Daoy (cell line): ENCODE measurements at regions not wholly inside any gene's neighbourhood (a gene's known extent, or its start where the extent isn't known, plus 50 kb on each side); places are given as distances from the start of the nearest gene placed in this dataset.

Experiments used
- DNase-seq: peaks from one replicate; pipeline ENCODE4 v3.0.0-alpha.2; 2015; ENCODE audit warnings: low read depth

- DNase-seq = no peak
Measured at GRCh38 chr1:209420276-209420675, 163.2 kb upstream of the CAMK1G start.

- DNase-seq = peak; percentile 50
Measured at GRCh38 chr1:209421186-209421585, 162.3 kb upstream of the CAMK1G start.

- no peak for DNase-seq
Measured at GRCh38 chr1:209421978-209422680, 161.4 kb upstream of the CAMK1G start.

GRCh38 chr1:209425959-209426358, 157.6 kb upstream of the CAMK1G start:
- no peak for DNase-seq

- no peak for DNase-seq
Measured at GRCh38 chr1:209427277-209427676, 156.2 kb upstream of the CAMK1G start.

GRCh38 chr1:209427811-209428210, 155.7 kb upstream of the CAMK1G start:
- DNase-seq = no peak

GRCh38 chr1:209428241-209428921, 155.1 kb upstream of the CAMK1G start:
- DNase-seq = no peak

GRCh38 chr1:209429611-209430010, 153.9 kb upstream of the CAMK1G start:
- DNase-seq = no peak

- no peak for DNase-seq
Measured at GRCh38 chr1:209430107-209430506, 153.4 kb upstream of the CAMK1G start.

GRCh38 chr1:209430821-209431259, 152.7 kb upstream of the CAMK1G start:
- DNase-seq = no peak

GRCh38 chr1:209431402-209431801, 152.1 kb upstream of the CAMK1G start:
- no peak for DNase-seq

- DNase-seq = no peak
Measured at GRCh38 chr1:209431813-209432442, 151.6 kb upstream of the CAMK1G start.

GRCh38 chr1:209432443-209432825, 151.1 kb upstream of the CAMK1G start:
- DNase-seq = no peak

- no peak for DNase-seq
Measured at GRCh38 chr1:209433649-209434031, 149.9 kb upstream of the CAMK1G start.

- DNase-seq = peak; percentile 18
Measured at GRCh38 chr1:209434066-209434465, 149.4 kb upstream of the CAMK1G start.

GRCh38 chr1:209434631-209435217, 148.8 kb upstream of the CAMK1G start:
- no peak for DNase-seq

- DNase-seq = peak; percentile 84
Measured at GRCh38 chr1:209435654-209436566, 147.6 kb upstream of the CAMK1G start.

- no peak for DNase-seq
Measured at GRCh38 chr1:209439828-209440227, 143.7 kb upstream of the CAMK1G start.

- no peak for DNase-seq
Measured at GRCh38 chr1:209443361-209443931, 140.1 kb upstream of the CAMK1G start.

GRCh38 chr1:209443975-209444651, 139.4 kb upstream of the CAMK1G start:
- DNase-seq = no peak

GRCh38 chr1:209444961-209445360, 138.6 kb upstream of the CAMK1G start:
- DNase-seq = no peak
